Lung (tissue), 11 donors: ENCODE measurements at regions not wholly inside any gene's neighbourhood (a gene's known extent, or its start where the extent isn't known, plus 50 kb on each side); places are given as distances from the start of the nearest gene placed in this dataset.

ENCODE experiments used
- ATAC-seq: fragments of 200-7000 bp; cut with Tn5 transposase; one replicate; pipeline ENCODE4 v1.9.1; 2020; ENCODE audit warnings: moderate number of reproducible peaks; ENCODE audit not compliant: insufficient read depth, low FRiP score
- DNase-seq, 3 donors: peaks; one replicate each; pipeline ENCODE4 v3.0.0-alpha.2; 2013 to 2017
- H3K27ac ChIP-seq, 2 donors: one replicate each; pipeline ENCODE4 v1.5.1; 2013; ENCODE audit warnings: mild to moderate bottlenecking in 2 of 2, moderate library complexity in 2 of 2, control low read depth in 1 of 2, inconsistent platforms in 1 of 2, low read depth in 1 of 2, low read length in 1 of 2
- H3K27me3 ChIP-seq, 3 donors: one replicate each; pipeline ENCODE4 v1.5.1; 2013; ENCODE audit warnings: low read length in 2 of 3; ENCODE audit not compliant: control insufficient read depth in 3 of 3, insufficient read depth in 3 of 3
- H3K36me3 ChIP-seq, 4 donors: one replicate each; pipeline ENCODE4 v1.5.1; 2013; ENCODE audit warnings: low read length in 4 of 4, mild to moderate bottlenecking in 1 of 4, moderate library complexity in 1 of 4; ENCODE audit not compliant: control insufficient read depth in 4 of 4, insufficient read depth in 4 of 4
- H3K4me1 ChIP-seq, 5 donors: one replicate each; pipeline ENCODE4 v1.5.1; 2013; ENCODE audit warnings: low read length in 5 of 5, mild to moderate bottlenecking in 2 of 5, moderate library complexity in 1 of 5; ENCODE audit not compliant: control insufficient read depth in 5 of 5, insufficient read depth in 5 of 5
- H3K4me3 ChIP-seq: one replicate; pipeline ENCODE4 v1.5.1; 2013; ENCODE audit warnings: mild to moderate bottlenecking, control low read depth, moderate library complexity
- H3K9ac ChIP-seq, 2 donors: one replicate each; pipeline ENCODE4 v1.5.1; 2013; ENCODE audit warnings: low read length in 2 of 2, control low read depth in 1 of 2; ENCODE audit not compliant: insufficient read depth in 1 of 2
- H3K9me3 ChIP-seq, 4 donors: one replicate each; pipeline ENCODE4 v1.5.1; 2013; ENCODE audit warnings: low read length in 3 of 4, mild to moderate bottlenecking in 1 of 4, moderate library complexity in 1 of 4; ENCODE audit not compliant: control insufficient read depth in 4 of 4, insufficient read depth in 3 of 4
- CTCF ChIP-seq: IDR thresholded peaks from 2 replicates; pipeline ENCODE4 v1.5.1; 2012; ENCODE audit warnings: mild to moderate bottlenecking; ENCODE audit errors: control extremely low read depth, extremely low read depth
- WGBS, 2 donors: extraction: QIAGEN DNeasy Blood & Tissue Kit; methylation state at CpG; one replicate each; pipeline ENCODE4 v1.1.7; 2013; 5-methylcytosine and 5-hydroxymethylcytosine counted together
- donor health status: control.
- donor health status: control.
- donor health status: Bipolar disorder and iron deficiency.
- donor health status: healthy.
- donor health status: DM: yes; HTN: yes; CAD: no.

- Histone ChIP-seq H3K27ac (no peak overlapping the region), H3K9ac (no peak overlapping the region), H3K27me3 (peaks cover 0 to 16% (median 7%) of the 10 kb centered on the region in 3 donors), H3K9me3 (peaks cover 0 to 8% (median 0%) of the 10 kb centered on the region in 4 donors), H3K4me3 (no peak overlapping the region), H3K4me1 (peaks cover 0 to 2% (median 0%) of the 10 kb centered on the region in 5 donors), H3K36me3 (peaks cover 0 to 4% (median 0%) of the 10 kb centered on the region in 4 donors)
- ATAC-seq: no peak
- no peak for TF ChIP-seq CTCF
- DNase-seq: no peak
- 48 to 93% methylated on average over 2 to 3 of the region's 3 CpGs for WGBS, 2 donors
Measured at GRCh38 chr1:4066860-4067599, 167.0 kb upstream of the C1orf174 start.

DNA sequence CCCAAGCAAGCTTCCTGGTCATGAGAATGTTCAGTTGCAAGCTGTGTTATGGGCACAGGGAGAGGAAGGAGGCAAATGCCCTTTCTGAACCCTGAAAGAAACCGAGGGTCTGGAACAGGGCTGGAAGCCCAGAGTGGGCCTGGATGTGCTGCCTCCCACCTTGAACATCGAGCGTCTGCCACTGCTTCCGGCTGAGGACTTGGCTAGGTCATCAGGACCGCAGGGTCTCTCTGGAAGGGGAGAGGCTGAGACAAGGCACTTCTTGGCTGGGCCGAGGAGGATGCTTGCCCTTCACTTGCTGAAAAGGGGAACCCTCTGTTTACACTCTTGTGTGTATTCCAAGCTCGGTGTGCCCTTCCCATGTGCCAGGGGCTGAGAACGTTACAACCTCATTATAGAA is 168.0 kb upstream of the C1orf174 start:
- WGBS, 2 donors: 69 to 72% methylated on average over 8 of the region's 8 CpGs
- peaks cover 0 to 2% (median 0%) of the 10 kb centered on the region in 5 donors for H3K4me1 ChIP-seq
- peaks cover 0 to 8% (median 0%) of the 10 kb centered on the region in 4 donors for H3K9me3 ChIP-seq
- DNase-seq: no peak
- H3K27ac ChIP-seq: no peak overlapping the region
- peaks cover 0 to 4% (median 0%) of the 10 kb centered on the region in 4 donors for H3K36me3 ChIP-seq
- H3K4me3 ChIP-seq: no peak overlapping the region
- no peak for ATAC-seq
- peaks cover 0 to 22% (median 10%) of the 10 kb centered on the region in 3 donors for H3K27me3 ChIP-seq
- TF ChIP-seq CTCF: no peak
- H3K9ac ChIP-seq: no peak overlapping the region

- DNase-seq (no peak), ATAC-seq (no peak)
- peaks cover 3 to 25% (median 8%) of the 10 kb centered on the region in 3 donors for H3K27me3 ChIP-seq
- H3K4me1 ChIP-seq: peaks cover 0 to 2% (median 0%) of the 10 kb centered on the region in 5 donors
- H3K4me3 ChIP-seq: no peak overlapping the region
- H3K9me3 ChIP-seq: peaks cover 0 to 3% (median 0%) of the 10 kb centered on the region in 4 donors
- peaks cover 0 to 4% (median 0%) of the 10 kb centered on the region in 4 donors for H3K36me3 ChIP-seq
- H3K9ac ChIP-seq: no peak overlapping the region
- WGBS, 2 donors: 60 to 78% methylated on average over 6 of the region's 6 CpGs
- H3K27ac ChIP-seq: no peak overlapping the region
- no peak for TF ChIP-seq CTCF
Measured at GRCh38 chr1:4071653-4072052, 171.6 kb upstream of the C1orf174 start.
